Uterus (tissue), 3 donors: ENCODE measurements at regions not wholly inside any gene's neighbourhood (a gene's known extent, or its start where the extent isn't known, plus 50 kb on each side); places are given as distances from the start of the nearest gene placed in this dataset.

ENCODE experiments used
- DNase-seq, 2 donors: peaks; one replicate each; pipeline ENCODE4 v3.0.0-alpha.2; 2019 to 2020
- H3K27ac ChIP-seq, 2 donors: fragments of 200-600 bp; sonication (generic); 1 replicate in 1 of 2; 2 replicates in 1 of 2; pipeline ENCODE4 v1.5.1; 2016 to 2018
- H3K27me3 ChIP-seq, 2 donors: fragments of 200-600 bp; sonication (generic); one replicate each; pipeline ENCODE4 v1.5.1; 2018 to 2019; ENCODE audit warnings: control low read depth in 1 of 2
- H3K36me3 ChIP-seq, 2 donors: fragments of 200-600 bp; sonication (generic); one replicate each; pipeline ENCODE4 v1.5.1; 2019; ENCODE audit warnings: control low read depth in 1 of 2
- H3K4me1 ChIP-seq, 2 donors: fragments of 200-600 bp; sonication (generic); one replicate each; pipeline ENCODE4 v1.5.1; 2018 to 2019; ENCODE audit warnings: control low read depth in 1 of 2
- H3K4me3 ChIP-seq, 2 donors: fragments of 200-600 bp; sonication (generic); 1 replicate in 1 of 2; 2 replicates in 1 of 2; pipeline ENCODE4 v1.5.1; 2018 to 2019; ENCODE audit warnings: mild to moderate bottlenecking in 1 of 2
- H3K9me3 ChIP-seq, 2 donors: fragments of 200-600 bp; sonication (generic); one replicate each; pipeline ENCODE4 v1.5.1; 2019; ENCODE audit warnings: control low read depth in 1 of 2
- CTCF ChIP-seq, 4 experiments: fragments of 200-600 bp in 2 of 4; fragments of 450-650 bp in 2 of 4; sonication (generic) in 2 of 4; IDR thresholded peaks; one replicate each; pipeline ENCODE4 v1.5.1; 2016 to 2019; ENCODE audit warnings: antibody characterized with exemption in 4 of 4, mild to moderate bottlenecking in 2 of 4, moderate library complexity in 1 of 4
- POLR2A ChIP-seq, 2 donors: fragments of 450-650 bp; IDR thresholded peaks; one replicate each; pipeline ENCODE4 v1.6.1; 2016; ENCODE audit warnings: antibody characterized with exemption in 2 of 2, mild to moderate bottlenecking in 1 of 2, moderate library complexity in 1 of 2
- intact Hi-C: fragments of 100-400 bp; cut with DNase I; formaldehyde crosslinking; loops from one replicate; pipeline ENCODE4 v1.15.1; 2023; ENCODE audit warnings: low total_unique reads
- donor health status: DM: yes; HTN: yes; CAD: no.

DNA sequence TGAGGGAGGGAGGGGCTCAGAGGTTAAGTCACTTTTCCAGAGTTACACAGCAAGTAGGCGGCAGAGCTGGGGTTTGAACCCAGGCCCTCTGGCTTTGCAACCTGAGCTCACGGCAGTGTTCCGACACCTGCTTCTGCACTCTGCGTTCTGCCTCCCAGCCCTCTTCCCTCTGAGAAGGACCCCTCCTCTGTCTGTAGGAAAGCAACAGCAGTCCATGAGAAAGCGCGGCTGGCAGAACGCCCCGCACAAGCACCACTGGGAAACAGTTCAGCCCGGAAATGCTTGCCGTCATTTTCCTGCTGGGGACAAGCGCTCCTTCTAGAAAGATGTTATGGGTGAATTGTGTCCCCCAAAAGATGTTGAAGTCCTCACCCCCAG, 241.1 kb downstream of the NPHP4 start:
- intact Hi-C loops = no loop called here
- TF ChIP-seq POLR2A (IDR thresholded peaks at IDR 0.05) (no peak), CTCF (IDR thresholded peaks at IDR 0.05) (no peak)
- Histone ChIP-seq H3K27ac (no peak overlapping the region), H3K36me3 (no peaks in the 10 kb centered on the region), H3K4me3 (no peak overlapping the region), H3K4me1 (no peaks in the 10 kb centered on the region), H3K9me3 (no peaks in the 10 kb centered on the region), H3K27me3 (no peaks in the 10 kb centered on the region)
- DNase-seq = no peak

DNA sequence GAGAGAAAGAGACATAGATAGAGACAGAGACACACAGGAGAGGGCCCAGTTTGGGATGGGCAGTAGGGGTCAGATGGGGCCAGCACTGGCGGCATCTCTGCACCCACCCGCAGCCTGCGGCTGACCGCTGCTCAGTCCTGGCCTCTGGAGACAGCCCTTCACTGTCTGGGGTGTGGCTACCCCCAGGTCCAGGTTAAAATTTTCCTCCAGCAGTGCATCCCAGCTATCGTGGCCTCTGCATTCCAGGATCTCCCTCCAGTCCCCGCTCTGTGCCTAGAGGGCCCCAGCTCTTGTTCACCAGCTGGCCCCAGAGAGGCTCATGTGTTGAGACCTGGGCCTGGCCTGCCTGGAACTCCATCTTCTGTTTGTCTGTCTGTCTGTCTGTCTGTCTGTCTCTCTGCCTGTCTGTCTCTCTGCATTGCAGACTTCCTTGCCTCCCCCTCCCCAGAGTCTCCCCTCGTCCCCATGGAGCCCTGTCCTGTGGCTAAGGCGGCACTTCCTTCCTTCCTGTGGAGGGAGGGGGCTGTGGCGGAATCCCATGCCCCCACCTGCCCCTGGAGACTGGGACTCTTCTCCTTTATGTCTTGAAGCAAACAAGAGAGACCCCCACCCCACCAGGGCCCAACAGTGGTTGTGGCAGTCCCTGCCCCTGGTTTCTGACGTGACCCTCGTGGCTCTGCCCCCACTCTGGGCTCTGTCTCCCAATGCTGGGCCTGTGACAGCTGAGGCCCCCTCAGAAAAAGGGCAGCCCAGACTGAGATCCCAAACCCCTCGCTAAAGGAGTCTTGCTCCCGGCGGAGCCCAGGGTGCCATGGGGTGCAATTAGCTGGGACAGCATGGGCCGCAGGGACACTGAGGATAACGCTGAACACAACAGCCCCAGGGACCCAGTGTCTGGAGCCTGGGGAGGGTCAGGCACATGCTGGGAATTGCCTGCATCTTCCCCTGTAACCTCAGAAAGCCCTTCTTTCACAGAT, 241.8 kb downstream of the NPHP4 start:
- TF ChIP-seq POLR2A (IDR thresholded peaks at IDR 0.05) = no peak
- TF ChIP-seq CTCF (IDR thresholded peaks at IDR 0.05) = no peak
- Histone ChIP-seq H3K27ac (no peak overlapping the region), H3K4me1 (no peaks in the 10 kb centered on the region), H3K4me3 (no peak overlapping the region), H3K27me3 (no peaks in the 10 kb centered on the region), H3K36me3 (no peaks in the 10 kb centered on the region), H3K9me3 (no peaks in the 10 kb centered on the region)
- intact Hi-C loops = no loop called here
- no peak for DNase-seq

- no peak overlapping the region for H3K4me3 ChIP-seq
- DNase-seq = no peak
- H3K27me3 ChIP-seq = no peaks in the 10 kb centered on the region
- no peaks in the 10 kb centered on the region for H3K36me3 ChIP-seq
- H3K27ac ChIP-seq = no peak overlapping the region
- intact Hi-C loops = no loop called here
- no peaks in the 10 kb centered on the region for H3K4me1 ChIP-seq
- H3K9me3 ChIP-seq = no peaks in the 10 kb centered on the region
- TF ChIP-seq POLR2A (IDR thresholded peaks at IDR 0.05) (no peak), CTCF (IDR thresholded peaks at IDR 0.05) (no peak)
Measured at GRCh38 chr1:5748286-5749225, 243.7 kb downstream of the NPHP4 start.

GRCh38 chr1:5747426-5748285, 244.6 kb downstream of the NPHP4 start:
- intact Hi-C loops = no loop called here
- no peaks in the 10 kb centered on the region for H3K27me3 ChIP-seq
- TF ChIP-seq CTCF (IDR thresholded peaks at IDR 0.05) (no peak), POLR2A (IDR thresholded peaks at IDR 0.05) (no peak)
- no peaks in the 10 kb centered on the region for H3K36me3 ChIP-seq
- DNase-seq = no peak
- H3K9me3 ChIP-seq = no peaks in the 10 kb centered on the region
- H3K27ac ChIP-seq = no peak overlapping the region
- no peaks in the 10 kb centered on the region for H3K4me1 ChIP-seq
- no peak overlapping the region for H3K4me3 ChIP-seq
